NCI-H1436 (cell line): ENCODE measurements at regions not wholly inside any gene's neighbourhood (a gene's known extent, or its start where the extent isn't known, plus 50 kb on each side); places are given as distances from the start of the nearest gene placed in this dataset.

Experiments
- DNase-seq: peaks from one replicate; lab custom pipeline; 2025; lab: John Stamatoyannopoulos, UW

GRCh38 chr12:111076611-111077451 is 156.5 kb upstream of the MYL2 start:
- DNase-seq: no peak

GRCh38 chr12:111076199-111076598 is 155.8 kb upstream of the MYL2 start:
- no peak for DNase-seq

GRCh38 chr12:111074965-111075364 is 154.6 kb upstream of the MYL2 start:
- DNase-seq: no peak

GRCh38 chr12:111074559-111074958 is 154.2 kb upstream of the MYL2 start:
- no peak for DNase-seq

GRCh38 chr12:111073370-111073769 is 153.0 kb upstream of the MYL2 start:
- no peak for DNase-seq

GRCh38 chr12:111072299-111072698 is 151.9 kb upstream of the MYL2 start:
- no peak for DNase-seq

- DNase-seq: no peak
Observed at GRCh38 chr12:111069886-111070285, 149.5 kb upstream of the MYL2 start.

- DNase-seq: peak; percentile 17
Observed at GRCh38 chr12:111068290-111068689, 147.9 kb upstream of the MYL2 start.

- no peak for DNase-seq
Observed at GRCh38 chr12:111067498-111067897, 147.1 kb upstream of the MYL2 start.

GRCh38 chr12:111066744-111067437 is 146.5 kb upstream of the MYL2 start:
- DNase-seq: no peak

GRCh38 chr12:111064982-111065381 is 144.6 kb upstream of the MYL2 start:
- DNase-seq: no peak

- no peak for DNase-seq
Observed at GRCh38 chr12:111064154-111064553, 143.8 kb upstream of the MYL2 start.

GRCh38 chr12:111063295-111064026 is 143.1 kb upstream of the MYL2 start:
- DNase-seq: no peak

GRCh38 chr12:111057701-111058425 is 137.5 kb upstream of the MYL2 start:
- DNase-seq: no peak

GRCh38 chr12:111056618-111057521 is 136.5 kb upstream of the MYL2 start:
- DNase-seq: no peak

GRCh38 chr12:111055181-111055880 is 135.0 kb upstream of the MYL2 start:
- DNase-seq: no peak

- DNase-seq: no peak
Observed at GRCh38 chr12:111048991-111049390, 128.6 kb upstream of the MYL2 start.

GRCh38 chr12:111046896-111047295 is 126.5 kb upstream of the MYL2 start:
- DNase-seq: no peak

GRCh38 chr12:111045941-111046340 is 125.6 kb upstream of the MYL2 start:
- no peak for DNase-seq

- no peak for DNase-seq
Observed at GRCh38 chr12:111041091-111041490, 120.7 kb upstream of the MYL2 start.
